Neural progenitor cell (in vitro differentiated cells): ENCODE measurements at regions not wholly inside any gene's neighbourhood (a gene's known extent, or its start where the extent isn't known, plus 50 kb on each side); places are given as distances from the start of the nearest gene placed in this dataset.

ENCODE experiments used
- EZH2phosphoT487 ChIP-seq: fragments of 200-600 bp; sonication (generic); IDR thresholded peaks from 2 replicates; pipeline ENCODE4 v1.6.1; 2017; ENCODE audit warnings: antibody characterized with exemption
- TF ChIP-seq, protein P1 (sequence below): fragments of 200-600 bp; sonication (generic); IDR thresholded peaks from 2 replicates; pipeline ENCODE4 v1.5.1; 2017; ENCODE audit warnings: antibody characterized with exemption, mild to moderate bottlenecking

GRCh38 chr6:102126488-102126887 lies 733.0 kb downstream of the GRIK2 start:
- TF ChIP-seq, protein P1, sequence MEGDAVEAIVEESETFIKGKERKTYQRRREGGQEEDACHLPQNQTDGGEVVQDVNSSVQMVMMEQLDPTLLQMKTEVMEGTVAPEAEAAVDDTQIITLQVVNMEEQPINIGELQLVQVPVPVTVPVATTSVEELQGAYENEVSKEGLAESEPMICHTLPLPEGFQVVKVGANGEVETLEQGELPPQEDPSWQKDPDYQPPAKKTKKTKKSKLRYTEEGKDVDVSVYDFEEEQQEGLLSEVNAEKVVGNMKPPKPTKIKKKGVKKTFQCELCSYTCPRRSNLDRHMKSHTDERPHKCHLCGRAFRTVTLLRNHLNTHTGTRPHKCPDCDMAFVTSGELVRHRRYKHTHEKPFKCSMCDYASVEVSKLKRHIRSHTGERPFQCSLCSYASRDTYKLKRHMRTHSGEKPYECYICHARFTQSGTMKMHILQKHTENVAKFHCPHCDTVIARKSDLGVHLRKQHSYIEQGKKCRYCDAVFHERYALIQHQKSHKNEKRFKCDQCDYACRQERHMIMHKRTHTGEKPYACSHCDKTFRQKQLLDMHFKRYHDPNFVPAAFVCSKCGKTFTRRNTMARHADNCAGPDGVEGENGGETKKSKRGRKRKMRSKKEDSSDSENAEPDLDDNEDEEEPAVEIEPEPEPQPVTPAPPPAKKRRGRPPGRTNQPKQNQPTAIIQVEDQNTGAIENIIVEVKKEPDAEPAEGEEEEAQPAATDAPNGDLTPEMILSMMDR, result no peak
- no peak for TF ChIP-seq EZH2phosphoT487
